ENCODE measurements at regions not wholly inside any gene's neighbourhood (a gene's known extent, or its start where the extent isn't known, plus 50 kb on each side); places are given as distances from the start of the nearest gene placed in this dataset.

- no peaks in the 10 kb centered on the region for H3K36me3 ChIP-seq (replicated peaks; ENCODE audit: low read depth, low read length)
- TF ChIP-seq CTCF (IDR thresholded peaks at IDR 0.05; ENCODE audit: low read depth, low read length) (no peak), EZH2phosphoT487 (IDR thresholded peaks at IDR 0.05; ENCODE audit: low read depth) (no peak)
- no peaks in the 10 kb centered on the region for H4K20me1 ChIP-seq (ENCODE audit: insufficient read depth, low read length)
- H3K27me3 ChIP-seq (ENCODE audit: low read depth, low read length), result no peaks in the 10 kb centered on the region
- H3K27ac ChIP-seq (ENCODE audit: low read length), result no peak overlapping the region
- no peak overlapping the region for H2AFZ ChIP-seq (ENCODE audit: low read depth, low read length)
- no peaks in the 10 kb centered on the region for H3K9me3 ChIP-seq (ENCODE audit: insufficient read depth, low read length)
- no peaks in the 10 kb centered on the region for H3K4me1 ChIP-seq (ENCODE audit: low read length)
- H3K79me2 ChIP-seq (ENCODE audit: low read length), result no peaks in the 10 kb centered on the region
- no peak overlapping the region for H3K4me2 ChIP-seq (ENCODE audit: low read length)
- H3K9ac ChIP-seq (ENCODE audit: low read length), result no peak overlapping the region
- no peak overlapping the region for H3K4me3 ChIP-seq (ENCODE audit: low read length)
Measured at GRCh38 chr16:25523183-25523582, 168.6 kb upstream of the HS3ST4 start.

GRCh38 chr16:25512041-25512440 lies 179.7 kb upstream of the HS3ST4 start:
- no peak overlapping the region for H3K27ac ChIP-seq (ENCODE audit: low read length)
- H3K4me2 ChIP-seq (ENCODE audit: low read length), result no peak overlapping the region
- no peaks in the 10 kb centered on the region for H4K20me1 ChIP-seq (ENCODE audit: insufficient read depth, low read length)
- H3K9ac ChIP-seq (ENCODE audit: low read length), result no peak overlapping the region
- TF ChIP-seq CTCF (IDR thresholded peaks at IDR 0.05; ENCODE audit: low read depth, low read length), result no peak
- TF ChIP-seq EZH2phosphoT487 (IDR thresholded peaks at IDR 0.05; ENCODE audit: low read depth), result no peak
- no peak overlapping the region for H2AFZ ChIP-seq (ENCODE audit: low read depth, low read length)
- no peak overlapping the region for H3K4me3 ChIP-seq (ENCODE audit: low read length)
- no peaks in the 10 kb centered on the region for H3K4me1 ChIP-seq (ENCODE audit: low read length)
- no peaks in the 10 kb centered on the region for H3K9me3 ChIP-seq (ENCODE audit: insufficient read depth, low read length)
- no peaks in the 10 kb centered on the region for H3K27me3 ChIP-seq (ENCODE audit: low read depth, low read length)
- no peaks in the 10 kb centered on the region for H3K79me2 ChIP-seq (ENCODE audit: low read length)
- no peaks in the 10 kb centered on the region for H3K36me3 ChIP-seq (replicated peaks; ENCODE audit: low read depth, low read length)

- Histone ChIP-seq H3K9ac (ENCODE audit: low read length) (no peak overlapping the region), H3K27ac (ENCODE audit: low read length) (no peak overlapping the region), H3K4me1 (ENCODE audit: low read length) (no peaks in the 10 kb centered on the region), H3K27me3 (ENCODE audit: low read depth, low read length) (no peaks in the 10 kb centered on the region), H3K79me2 (ENCODE audit: low read length) (no peaks in the 10 kb centered on the region), H4K20me1 (ENCODE audit: insufficient read depth, low read length) (no peaks in the 10 kb centered on the region), H3K9me3 (ENCODE audit: insufficient read depth, low read length) (no peaks in the 10 kb centered on the region), H3K36me3 (replicated peaks; ENCODE audit: low read depth, low read length) (no peaks in the 10 kb centered on the region), H3K4me3 (ENCODE audit: low read length) (no peak overlapping the region), H2AFZ (ENCODE audit: low read depth, low read length) (no peak overlapping the region), H3K4me2 (ENCODE audit: low read length) (no peak overlapping the region)
- TF ChIP-seq CTCF (IDR thresholded peaks at IDR 0.05; ENCODE audit: low read depth, low read length), result no peak
- TF ChIP-seq EZH2phosphoT487 (IDR thresholded peaks at IDR 0.05; ENCODE audit: low read depth), result no peak
Measured at GRCh38 chr16:25509456-25509855, 182.3 kb upstream of the HS3ST4 start.

- no peak overlapping the region for H3K4me3 ChIP-seq (ENCODE audit: low read length)
- TF ChIP-seq CTCF (IDR thresholded peaks at IDR 0.05; ENCODE audit: low read depth, low read length) (no peak), EZH2phosphoT487 (IDR thresholded peaks at IDR 0.05; ENCODE audit: low read depth) (no peak)
- H3K27me3 ChIP-seq (ENCODE audit: low read depth, low read length), result no peaks in the 10 kb centered on the region
- H3K27ac ChIP-seq (ENCODE audit: low read length), result no peak overlapping the region
- H3K79me2 ChIP-seq (ENCODE audit: low read length), result no peaks in the 10 kb centered on the region
- no peak overlapping the region for H3K4me2 ChIP-seq (ENCODE audit: low read length)
- H3K36me3 ChIP-seq (replicated peaks; ENCODE audit: low read depth, low read length), result no peaks in the 10 kb centered on the region
- H3K4me1 ChIP-seq (ENCODE audit: low read length), result no peaks in the 10 kb centered on the region
- H2AFZ ChIP-seq (ENCODE audit: low read depth, low read length), result no peak overlapping the region
- no peaks in the 10 kb centered on the region for H3K9me3 ChIP-seq (ENCODE audit: insufficient read depth, low read length)
- no peak overlapping the region for H3K9ac ChIP-seq (ENCODE audit: low read length)
- no peaks in the 10 kb centered on the region for H4K20me1 ChIP-seq (ENCODE audit: insufficient read depth, low read length)
Measured at GRCh38 chr16:25501530-25502255, 190.1 kb upstream of the HS3ST4 start.
